ENCODE measurements at regions not wholly inside any gene's neighbourhood (a gene's known extent, or its start where the extent isn't known, plus 50 kb on each side); places are given as distances from the start of the nearest gene placed in this dataset.

DNA sequence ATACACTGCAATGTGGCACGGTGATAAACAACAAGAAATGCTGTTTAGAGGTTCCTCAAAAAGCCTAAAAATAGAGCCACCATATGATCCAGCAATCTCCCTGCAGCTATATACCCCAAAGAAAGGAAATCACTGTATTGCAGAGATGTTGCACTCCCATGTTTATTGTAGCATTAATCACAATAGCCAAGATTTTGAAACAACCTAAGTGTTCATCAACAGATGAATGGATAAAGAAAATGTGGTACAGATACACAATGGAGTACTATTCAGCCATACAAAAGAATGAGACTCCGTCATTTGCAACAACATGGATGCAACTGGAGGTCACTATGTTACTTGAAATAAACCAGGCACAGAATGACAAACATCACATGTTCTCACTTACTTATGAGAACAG is 365.8 kb upstream of the DIPK2B start:
- Histone ChIP-seq H3K27me3 (ENCODE audit: control insufficient read depth, insufficient read depth, low read length) (no peaks in the 10 kb centered on the region), H3K4me3 (ENCODE audit: low read depth in 2 of 2, low read length in 2 of 2) (no peak overlapping the region), H3K4me1 (ENCODE audit: control insufficient read depth, insufficient read depth, low read length) (no peaks in the 10 kb centered on the region), H3K36me3 (ENCODE audit: control insufficient read depth, insufficient read depth, low read length) (no peaks in the 10 kb centered on the region), H3K27ac (ENCODE audit: low read length) (no peak overlapping the region), H3K9me3 (ENCODE audit: control insufficient read depth, insufficient read depth, low read depth, low read length) (no peaks in the 10 kb centered on the region)
- BruUV-seq (replicated peaks), result no TSS peak
- in situ Hi-C loops (cut with HindIII; ENCODE audit: low pct_unique_long_range_greater_than_20kb, low sequenced_read_pairs), result no loop called here
- ChIA-PET CTCF (no interaction called here), POLR2A (no interaction called here)
- intact Hi-C loops (cut with micrococcal nuclease; ENCODE audit: unreplicated experiment), result no loop called here
- TF ChIP-seq, protein P1, sequence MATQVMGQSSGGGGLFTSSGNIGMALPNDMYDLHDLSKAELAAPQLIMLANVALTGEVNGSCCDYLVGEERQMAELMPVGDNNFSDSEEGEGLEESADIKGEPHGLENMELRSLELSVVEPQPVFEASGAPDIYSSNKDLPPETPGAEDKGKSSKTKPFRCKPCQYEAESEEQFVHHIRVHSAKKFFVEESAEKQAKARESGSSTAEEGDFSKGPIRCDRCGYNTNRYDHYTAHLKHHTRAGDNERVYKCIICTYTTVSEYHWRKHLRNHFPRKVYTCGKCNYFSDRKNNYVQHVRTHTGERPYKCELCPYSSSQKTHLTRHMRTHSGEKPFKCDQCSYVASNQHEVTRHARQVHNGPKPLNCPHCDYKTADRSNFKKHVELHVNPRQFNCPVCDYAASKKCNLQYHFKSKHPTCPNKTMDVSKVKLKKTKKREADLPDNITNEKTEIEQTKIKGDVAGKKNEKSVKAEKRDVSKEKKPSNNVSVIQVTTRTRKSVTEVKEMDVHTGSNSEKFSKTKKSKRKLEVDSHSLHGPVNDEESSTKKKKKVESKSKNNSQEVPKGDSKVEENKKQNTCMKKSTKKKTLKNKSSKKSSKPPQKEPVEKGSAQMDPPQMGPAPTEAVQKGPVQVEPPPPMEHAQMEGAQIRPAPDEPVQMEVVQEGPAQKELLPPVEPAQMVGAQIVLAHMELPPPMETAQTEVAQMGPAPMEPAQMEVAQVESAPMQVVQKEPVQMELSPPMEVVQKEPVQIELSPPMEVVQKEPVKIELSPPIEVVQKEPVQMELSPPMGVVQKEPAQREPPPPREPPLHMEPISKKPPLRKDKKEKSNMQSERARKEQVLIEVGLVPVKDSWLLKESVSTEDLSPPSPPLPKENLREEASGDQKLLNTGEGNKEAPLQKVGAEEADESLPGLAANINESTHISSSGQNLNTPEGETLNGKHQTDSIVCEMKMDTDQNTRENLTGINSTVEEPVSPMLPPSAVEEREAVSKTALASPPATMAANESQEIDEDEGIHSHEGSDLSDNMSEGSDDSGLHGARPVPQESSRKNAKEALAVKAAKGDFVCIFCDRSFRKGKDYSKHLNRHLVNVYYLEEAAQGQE (IDR thresholded peaks at IDR 0.05; ENCODE audit: insufficient read depth in 1 of 2, low read depth in 2 of 2, low read length in 1 of 2), result no peak
- TF ChIP-seq, protein P2, sequence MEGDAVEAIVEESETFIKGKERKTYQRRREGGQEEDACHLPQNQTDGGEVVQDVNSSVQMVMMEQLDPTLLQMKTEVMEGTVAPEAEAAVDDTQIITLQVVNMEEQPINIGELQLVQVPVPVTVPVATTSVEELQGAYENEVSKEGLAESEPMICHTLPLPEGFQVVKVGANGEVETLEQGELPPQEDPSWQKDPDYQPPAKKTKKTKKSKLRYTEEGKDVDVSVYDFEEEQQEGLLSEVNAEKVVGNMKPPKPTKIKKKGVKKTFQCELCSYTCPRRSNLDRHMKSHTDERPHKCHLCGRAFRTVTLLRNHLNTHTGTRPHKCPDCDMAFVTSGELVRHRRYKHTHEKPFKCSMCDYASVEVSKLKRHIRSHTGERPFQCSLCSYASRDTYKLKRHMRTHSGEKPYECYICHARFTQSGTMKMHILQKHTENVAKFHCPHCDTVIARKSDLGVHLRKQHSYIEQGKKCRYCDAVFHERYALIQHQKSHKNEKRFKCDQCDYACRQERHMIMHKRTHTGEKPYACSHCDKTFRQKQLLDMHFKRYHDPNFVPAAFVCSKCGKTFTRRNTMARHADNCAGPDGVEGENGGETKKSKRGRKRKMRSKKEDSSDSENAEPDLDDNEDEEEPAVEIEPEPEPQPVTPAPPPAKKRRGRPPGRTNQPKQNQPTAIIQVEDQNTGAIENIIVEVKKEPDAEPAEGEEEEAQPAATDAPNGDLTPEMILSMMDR (IDR thresholded peaks at IDR 0.05), result no peak
- no peak for TF ChIP-seq TCF7L2 (IDR thresholded peaks at IDR 0.05; ENCODE audit: low read depth, low read length)
- no peak for TF ChIP-seq SIN3A (IDR thresholded peaks at IDR 0.05; ENCODE audit: borderline replicate concordance, insufficient read depth, low read depth, low read length)
- TF ChIP-seq POLR2AphosphoS5 (IDR thresholded peaks at IDR 0.05; ENCODE audit: low read depth, low read length), result no peak
- ATAC-seq (no peak), DNase-seq (ENCODE audit: low read depth, low spot score) (no peak)

DNA sequence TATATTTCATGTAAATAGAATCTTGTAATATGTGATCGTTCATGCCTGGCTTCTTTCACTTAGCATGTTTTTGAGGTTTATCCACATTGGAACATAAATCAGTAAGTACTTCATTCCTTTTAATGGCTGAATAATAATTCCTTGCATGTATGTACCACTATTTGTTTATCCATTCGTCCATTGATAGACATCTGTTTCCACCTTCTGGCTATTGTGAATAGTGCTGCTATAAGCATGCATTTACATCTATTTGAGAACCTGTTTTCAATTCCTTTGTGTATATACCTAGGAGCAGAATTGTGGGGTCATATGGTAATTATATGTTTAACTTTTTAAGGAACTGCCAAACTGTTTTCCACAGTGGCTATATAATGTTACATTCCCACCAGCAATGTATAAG is 356.7 kb upstream of the DIPK2B start:
- Histone ChIP-seq H3K4me1 (ENCODE audit: control insufficient read depth, insufficient read depth, low read length) (no peaks in the 10 kb centered on the region), H3K4me3 (ENCODE audit: low read depth in 2 of 2, low read length in 2 of 2) (no peak overlapping the region), H3K27me3 (ENCODE audit: control insufficient read depth, insufficient read depth, low read length) (no peaks in the 10 kb centered on the region), H3K9me3 (ENCODE audit: control insufficient read depth, insufficient read depth, low read depth, low read length) (no peaks in the 10 kb centered on the region), H3K36me3 (ENCODE audit: control insufficient read depth, insufficient read depth, low read length) (no peaks in the 10 kb centered on the region), H3K27ac (ENCODE audit: low read length) (no peak overlapping the region)
- POLR2A ChIA-PET, result no interaction called here
- in situ Hi-C loops (cut with HindIII; ENCODE audit: low pct_unique_long_range_greater_than_20kb, low sequenced_read_pairs), result no loop called here
- no TSS peak for BruUV-seq (replicated peaks)
- intact Hi-C loops (cut with micrococcal nuclease; ENCODE audit: unreplicated experiment), result no loop called here
- TF ChIP-seq TCF7L2 (IDR thresholded peaks at IDR 0.05; ENCODE audit: low read depth, low read length) (no peak), POLR2AphosphoS5 (IDR thresholded peaks at IDR 0.05; ENCODE audit: low read depth, low read length) (no peak), SIN3A (IDR thresholded peaks at IDR 0.05; ENCODE audit: borderline replicate concordance, insufficient read depth, low read depth, low read length) (no peak)
- TF ChIP-seq, protein P2 (IDR thresholded peaks at IDR 0.05), result peak; percentile 9; the same call in 1 of the 2 replicates
- TF ChIP-seq, protein P1 (IDR thresholded peaks at IDR 0.05; ENCODE audit: insufficient read depth in 1 of 2, low read depth in 2 of 2, low read length in 1 of 2), result no peak
- ATAC-seq (no peak), DNase-seq (ENCODE audit: low read depth, low spot score) (no peak)
- CTCF ChIA-PET, result no interaction called here

Data from Panc1 (cell line).